ENCODE measurements at regions not wholly inside any gene's neighbourhood (a gene's known extent, or its start where the extent isn't known, plus 50 kb on each side); places are given as distances from the start of the nearest gene placed in this dataset.

DNA sequence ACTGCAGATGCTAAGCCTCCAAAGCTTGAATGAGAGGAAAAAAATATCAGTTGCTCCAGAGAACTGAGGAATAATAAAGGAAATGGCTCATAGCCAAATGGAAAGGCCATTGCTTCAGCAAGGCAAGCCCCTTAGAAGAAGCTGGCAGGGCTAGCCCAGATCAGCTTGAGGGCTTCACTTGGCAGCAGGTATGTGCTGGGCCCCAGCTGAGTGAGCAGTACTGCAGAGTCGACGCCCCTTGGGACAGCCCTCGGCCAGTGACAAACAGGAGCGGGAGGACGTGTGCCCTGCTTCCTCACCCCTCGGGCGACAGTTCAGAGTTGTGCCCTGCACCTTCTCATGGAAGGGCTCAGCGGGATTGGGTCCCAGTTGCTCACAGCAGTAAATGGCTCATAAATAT is 1031.2 kb upstream of the TMEM132C start:
- DNase-seq (ENCODE audit: low spot score): no peak
- in situ Hi-C loops (cut with MboI; ENCODE audit: low pct_unique_long_range_greater_than_20kb, low sequenced_read_pairs, unreplicated experiment): no loop called here
- TF ChIP-seq, protein P1, sequence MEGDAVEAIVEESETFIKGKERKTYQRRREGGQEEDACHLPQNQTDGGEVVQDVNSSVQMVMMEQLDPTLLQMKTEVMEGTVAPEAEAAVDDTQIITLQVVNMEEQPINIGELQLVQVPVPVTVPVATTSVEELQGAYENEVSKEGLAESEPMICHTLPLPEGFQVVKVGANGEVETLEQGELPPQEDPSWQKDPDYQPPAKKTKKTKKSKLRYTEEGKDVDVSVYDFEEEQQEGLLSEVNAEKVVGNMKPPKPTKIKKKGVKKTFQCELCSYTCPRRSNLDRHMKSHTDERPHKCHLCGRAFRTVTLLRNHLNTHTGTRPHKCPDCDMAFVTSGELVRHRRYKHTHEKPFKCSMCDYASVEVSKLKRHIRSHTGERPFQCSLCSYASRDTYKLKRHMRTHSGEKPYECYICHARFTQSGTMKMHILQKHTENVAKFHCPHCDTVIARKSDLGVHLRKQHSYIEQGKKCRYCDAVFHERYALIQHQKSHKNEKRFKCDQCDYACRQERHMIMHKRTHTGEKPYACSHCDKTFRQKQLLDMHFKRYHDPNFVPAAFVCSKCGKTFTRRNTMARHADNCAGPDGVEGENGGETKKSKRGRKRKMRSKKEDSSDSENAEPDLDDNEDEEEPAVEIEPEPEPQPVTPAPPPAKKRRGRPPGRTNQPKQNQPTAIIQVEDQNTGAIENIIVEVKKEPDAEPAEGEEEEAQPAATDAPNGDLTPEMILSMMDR (IDR thresholded peaks at IDR 0.05; ENCODE audit: extremely low read depth, insufficient read depth, missing control alignments): no peak

DNA sequence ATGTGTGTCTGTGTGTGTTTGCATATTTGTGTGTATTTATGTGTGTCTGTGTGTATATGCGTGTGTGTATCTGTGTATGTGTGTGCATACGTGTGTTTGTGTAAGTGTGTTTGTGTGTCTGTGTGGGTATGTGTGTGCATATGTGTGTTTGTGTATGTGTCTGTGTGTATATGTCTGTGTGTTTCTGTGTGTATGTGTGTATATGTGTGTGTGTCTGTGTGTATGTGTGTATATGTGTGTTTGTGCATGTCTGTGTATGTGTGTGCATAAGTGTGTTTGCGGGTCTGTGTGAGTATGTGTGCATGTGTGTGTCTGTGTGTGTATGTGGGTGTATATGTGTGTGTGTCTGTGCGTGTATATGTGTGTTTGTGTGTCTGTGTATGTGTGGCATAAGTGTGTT is 1030.5 kb upstream of the TMEM132C start:
- in situ Hi-C loops (cut with MboI; ENCODE audit: low pct_unique_long_range_greater_than_20kb, low sequenced_read_pairs, unreplicated experiment): no loop called here

DNA sequence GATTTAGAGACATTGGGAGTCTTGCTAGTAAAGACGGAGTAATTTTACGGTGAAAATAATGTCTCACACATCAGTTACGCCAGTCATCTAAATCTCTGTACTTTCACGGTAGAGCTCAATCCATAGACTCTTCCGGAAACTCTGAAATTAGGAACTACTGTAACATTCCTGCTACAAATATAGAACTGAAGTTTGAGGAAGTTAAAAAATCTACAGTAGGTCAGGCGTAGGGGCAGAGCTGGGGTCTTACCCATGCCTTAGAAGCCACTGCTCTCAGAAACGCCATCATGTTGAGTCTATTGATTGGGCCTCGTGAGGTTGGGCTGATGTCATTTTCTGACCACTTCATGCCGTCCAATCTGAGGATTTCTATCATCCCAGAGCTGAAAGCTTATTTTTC is 1029.8 kb upstream of the TMEM132C start:
- TF ChIP-seq, protein P1 (IDR thresholded peaks at IDR 0.05; ENCODE audit: extremely low read depth, insufficient read depth, missing control alignments): no peak
- in situ Hi-C loops (cut with MboI; ENCODE audit: low pct_unique_long_range_greater_than_20kb, low sequenced_read_pairs, unreplicated experiment): no loop called here
- no peak for DNase-seq (ENCODE audit: low spot score)

More for the DNA sequence above, 1030.5 kb upstream of the TMEM132C start:
- DNase-seq (ENCODE audit: low spot score): no peak
- TF ChIP-seq, protein P1 (IDR thresholded peaks at IDR 0.05; ENCODE audit: extremely low read depth, insufficient read depth, missing control alignments): no peak

DNA sequence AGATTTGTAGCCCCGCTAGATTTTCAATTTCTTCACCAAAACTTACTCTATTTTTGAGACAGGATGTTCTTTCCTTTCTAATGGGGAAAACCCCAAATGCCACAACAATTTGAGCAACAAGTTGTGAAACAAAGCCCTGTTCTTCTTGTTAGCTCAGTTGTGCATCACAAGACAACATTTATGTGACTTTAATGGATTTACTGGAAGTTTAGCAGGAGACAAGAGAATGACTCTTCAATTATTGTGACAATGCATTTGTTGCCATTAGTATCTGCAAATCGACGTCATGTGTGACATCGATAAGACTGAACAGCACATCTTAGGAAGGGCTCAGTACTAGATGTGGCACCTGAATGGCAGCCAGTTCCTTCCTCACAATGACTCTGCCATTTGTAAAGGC is 1028.9 kb upstream of the TMEM132C start:
- in situ Hi-C loops (cut with MboI; ENCODE audit: low pct_unique_long_range_greater_than_20kb, low sequenced_read_pairs, unreplicated experiment): no loop called here

DNA sequence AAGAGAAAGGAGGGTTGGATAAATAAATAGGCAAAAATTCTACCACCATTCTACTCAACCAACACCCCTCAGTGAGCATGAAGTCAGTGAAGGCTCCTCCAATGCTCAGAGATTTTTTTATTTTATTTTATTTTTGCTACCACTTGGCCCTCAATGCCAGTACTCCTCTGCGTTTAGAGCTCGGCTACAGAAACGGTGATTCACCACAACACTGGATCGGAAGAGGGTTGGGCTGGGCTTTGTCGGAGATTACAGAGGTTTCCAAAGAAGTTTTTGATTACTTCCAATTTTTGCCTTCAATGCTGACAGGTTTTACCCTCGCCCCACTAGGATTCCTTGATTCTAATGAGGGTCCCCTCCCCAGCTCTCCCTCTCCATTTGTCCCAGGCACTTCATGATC is 1027.2 kb upstream of the TMEM132C start:
- no peak for DNase-seq (ENCODE audit: low spot score)
- in situ Hi-C loops (cut with MboI; ENCODE audit: low pct_unique_long_range_greater_than_20kb, low sequenced_read_pairs, unreplicated experiment): no loop called here
- TF ChIP-seq, protein P1 (IDR thresholded peaks at IDR 0.05; ENCODE audit: extremely low read depth, insufficient read depth, missing control alignments): no peak

More for the DNA sequence above, 1028.9 kb upstream of the TMEM132C start:
- DNase-seq (ENCODE audit: low spot score): no peak
- TF ChIP-seq, protein P1 (IDR thresholded peaks at IDR 0.05; ENCODE audit: extremely low read depth, insufficient read depth, missing control alignments): no peak

DNA sequence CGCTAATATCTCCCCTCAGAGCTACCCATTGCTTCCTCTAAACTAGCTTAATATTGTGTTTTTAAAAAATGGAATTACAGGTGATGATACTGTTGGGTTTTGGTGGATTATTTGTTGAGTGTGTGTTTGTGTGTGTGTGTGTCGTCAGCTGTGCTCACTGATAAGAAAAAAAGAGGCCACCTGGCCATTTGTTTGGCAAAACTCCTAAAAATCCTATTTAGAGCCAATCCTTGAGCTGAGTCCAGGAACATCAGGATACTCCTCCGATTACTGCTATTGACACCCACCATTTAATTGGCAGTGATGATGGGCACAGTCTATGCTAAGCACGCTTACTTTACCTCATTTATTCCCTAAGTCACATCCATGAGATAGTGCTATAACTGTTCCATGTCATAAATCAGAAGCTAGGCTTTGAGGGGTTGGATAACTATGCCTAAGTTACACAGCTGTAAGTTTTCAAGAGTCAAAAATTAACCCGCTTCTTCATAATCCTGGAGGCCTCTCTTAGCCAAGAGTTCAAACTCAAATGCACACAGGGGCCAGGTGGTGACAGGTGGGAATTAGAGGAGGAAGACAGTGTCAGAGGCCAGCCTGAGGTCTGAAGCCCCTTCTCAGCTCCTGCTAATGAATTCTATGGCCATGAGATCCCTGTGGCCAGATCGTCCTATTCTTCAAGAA is 1026.6 kb upstream of the TMEM132C start:
- TF ChIP-seq, protein P1 (IDR thresholded peaks at IDR 0.05; ENCODE audit: extremely low read depth, insufficient read depth, missing control alignments): no peak
- DNase-seq (ENCODE audit: low spot score): no peak
- in situ Hi-C loops (cut with MboI; ENCODE audit: low pct_unique_long_range_greater_than_20kb, low sequenced_read_pairs, unreplicated experiment): no loop called here

All from GM13977 (cell line).